GM12878 (cell line): ENCODE measurements at regions not wholly inside any gene's neighbourhood (a gene's known extent, or its start where the extent isn't known, plus 50 kb on each side); places are given as distances from the start of the nearest gene placed in this dataset.
A peak's percentile ranks its signal among the peaks of the same experiment; 100 is the strongest.

ENCODE experiments used
- BCL11A ChIP-seq: IDR thresholded peaks from 2 replicates; pipeline ENCODE4 v1.6.1; 2011; ENCODE audit warnings: low read depth, low read length
- CTCF ChIP-seq, 3 experiments: IDR thresholded peaks in 2 of 3; conservative IDR thresholded peaks in 1 of 3; 2 replicates each; pipeline ENCODE4 v1.5.1; 2011; ENCODE audit warnings: low read depth in 3 of 3, low read length in 3 of 3, mild to moderate bottlenecking in 3 of 3, control low read depth in 2 of 3, moderate library complexity in 2 of 3, inconsistent platforms in 1 of 3, mixed read lengths in 1 of 3; ENCODE audit not compliant: control insufficient read depth in 2 of 3, insufficient read depth in 1 of 3; ENCODE audit errors: extremely low read depth in 1 of 3
- E2F4 ChIP-seq: IDR thresholded peaks from 2 replicates; pipeline ENCODE4 v1.6.1; 2012; ENCODE audit warnings: low read depth, low read length, improper control_type of control experiment
- EGR1 ChIP-seq, 2 experiments: IDR thresholded peaks; 1 replicate in 1 of 2; 2 replicates in 1 of 2; pipeline ENCODE4 v1.6.1; 2011 to 2012; ENCODE audit warnings: low read depth in 2 of 2, low read length in 2 of 2, borderline replicate concordance in 1 of 2, mild to moderate bottlenecking in 1 of 2, moderate library complexity in 1 of 2
- HDAC2 ChIP-seq: fragments of 200-600 bp; sonication (generic); IDR thresholded peaks from 2 replicates; pipeline ENCODE4 v1.6.1; 2017
- IRF4 ChIP-seq: IDR thresholded peaks from 2 replicates; pipeline ENCODE4 v1.6.1; 2011; ENCODE audit warnings: low read depth, low read length
- IRF5 ChIP-seq: fragments of 450-650 bp; IDR thresholded peaks from 2 replicates; pipeline ENCODE4 v1.6.1; 2017; ENCODE audit warnings: borderline replicate concordance
- KLF5 ChIP-seq: fragments of 450-650 bp; IDR thresholded peaks from 2 replicates; pipeline ENCODE4 v1.6.1; 2014; ENCODE audit warnings: mild to moderate bottlenecking; ENCODE audit not compliant: partially characterized antibody
- MAX ChIP-seq: IDR thresholded peaks from 2 replicates; pipeline ENCODE4 v1.6.1; 2012; ENCODE audit warnings: low read depth, low read length, improper control_type of control experiment
- MEF2B ChIP-seq: fragments of 450-650 bp; IDR thresholded peaks from 2 replicates; pipeline ENCODE4 v1.6.1; 2018; ENCODE audit warnings: mild to moderate bottlenecking, moderate library complexity; ENCODE audit not compliant: partially characterized antibody, poor library complexity, severe bottlenecking
- MLLT1 ChIP-seq: fragments of 450-650 bp; IDR thresholded peaks from 2 replicates; pipeline ENCODE4 v1.6.1; 2016; ENCODE audit warnings: mild to moderate bottlenecking
- NBN ChIP-seq: fragments of 450-650 bp; IDR thresholded peaks from 2 replicates; pipeline ENCODE4 v1.6.1; 2016
- NFYA ChIP-seq: IDR thresholded peaks from 2 replicates; pipeline ENCODE4 v1.6.1; 2011; ENCODE audit warnings: low read depth, mild to moderate bottlenecking, low read length, improper control_type of control experiment, borderline replicate concordance
- RB1 ChIP-seq: fragments of 450-650 bp; formaldehyde crosslinking; IDR thresholded peaks from 2 replicates; pipeline ENCODE4 v1.6.1; 2017; ENCODE audit warnings: mild to moderate bottlenecking, borderline replicate concordance
- SRF ChIP-seq, 2 experiments: IDR thresholded peaks; 2 replicates each; pipeline ENCODE4 v1.6.1; 2011; ENCODE audit warnings: low read depth in 2 of 2, low read length in 2 of 2, mild to moderate bottlenecking in 1 of 2, moderate library complexity in 1 of 2
- USF1 ChIP-seq: IDR thresholded peaks from 2 replicates; pipeline ENCODE4 v1.6.1; 2011; ENCODE audit warnings: borderline replicate concordance, low read depth, mild to moderate bottlenecking, moderate library complexity, mixed read lengths, low read length; ENCODE audit not compliant: insufficient read depth; ENCODE audit errors: extremely low read length
- USF2 ChIP-seq: IDR thresholded peaks from 2 replicates; pipeline ENCODE4 v1.6.1; 2011; ENCODE audit warnings: low read depth, low read length, improper control_type of control experiment, borderline replicate concordance

- TF ChIP-seq MLLT1 (no peak), EGR1 (IDR thresholded peaks at IDR 0.05; ENCODE audit: borderline replicate concordance in 1 of 2, low read depth in 2 of 2, low read length in 2 of 2) (no peak), KLF5 (no peak), RB1 (no peak), E2F4 (no peak), USF1 (no peak), CTCF (IDR thresholded peaks at IDR 0.05 in 2 of 3, conservative IDR thresholded peaks at IDR 0.05 in 1 of 3; ENCODE audit: control insufficient read depth in 2 of 3, extremely low read depth in 1 of 3, insufficient read depth in 1 of 3, low read depth in 3 of 3, low read length in 3 of 3) (no peak), IRF5 (no peak), MAX (no peak), SRF (IDR thresholded peaks at IDR 0.05; ENCODE audit: low read depth in 2 of 2, low read length in 2 of 2) (no peak), NBN (no peak), NFYA (no peak), BCL11A (no peak), USF2 (no peak), IRF4 (no peak), MEF2B (peak; percentile 70), HDAC2 (no peak)
These were observed 121.6 kb downstream of the TMEM121 start (continued) for GRCh38 chr14:105647784-105648608.
